ENCODE measurements at regions not wholly inside any gene's neighbourhood (a gene's known extent, or its start where the extent isn't known, plus 50 kb on each side); places are given as distances from the start of the nearest gene placed in this dataset.

DNA sequence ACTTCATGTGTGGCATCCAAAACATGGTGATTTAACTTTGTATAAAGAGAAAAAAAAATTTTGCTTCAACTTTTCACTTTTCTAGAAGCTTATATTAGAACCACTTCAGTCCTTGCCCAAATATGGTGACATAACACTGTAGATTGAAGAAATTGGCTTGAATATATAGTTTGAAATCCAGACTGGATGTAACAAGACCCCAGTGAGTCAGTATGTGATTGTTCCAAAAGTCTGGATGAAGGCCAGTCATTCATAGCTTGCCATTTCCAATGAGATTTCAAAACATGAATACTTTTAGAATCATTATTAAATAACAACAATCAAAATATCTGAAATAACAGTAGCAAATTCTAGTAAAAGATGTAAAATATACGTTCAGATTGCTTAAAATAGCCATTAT, 104.8 kb upstream of the FN1 start:
- TF ChIP-seq, protein P1, sequence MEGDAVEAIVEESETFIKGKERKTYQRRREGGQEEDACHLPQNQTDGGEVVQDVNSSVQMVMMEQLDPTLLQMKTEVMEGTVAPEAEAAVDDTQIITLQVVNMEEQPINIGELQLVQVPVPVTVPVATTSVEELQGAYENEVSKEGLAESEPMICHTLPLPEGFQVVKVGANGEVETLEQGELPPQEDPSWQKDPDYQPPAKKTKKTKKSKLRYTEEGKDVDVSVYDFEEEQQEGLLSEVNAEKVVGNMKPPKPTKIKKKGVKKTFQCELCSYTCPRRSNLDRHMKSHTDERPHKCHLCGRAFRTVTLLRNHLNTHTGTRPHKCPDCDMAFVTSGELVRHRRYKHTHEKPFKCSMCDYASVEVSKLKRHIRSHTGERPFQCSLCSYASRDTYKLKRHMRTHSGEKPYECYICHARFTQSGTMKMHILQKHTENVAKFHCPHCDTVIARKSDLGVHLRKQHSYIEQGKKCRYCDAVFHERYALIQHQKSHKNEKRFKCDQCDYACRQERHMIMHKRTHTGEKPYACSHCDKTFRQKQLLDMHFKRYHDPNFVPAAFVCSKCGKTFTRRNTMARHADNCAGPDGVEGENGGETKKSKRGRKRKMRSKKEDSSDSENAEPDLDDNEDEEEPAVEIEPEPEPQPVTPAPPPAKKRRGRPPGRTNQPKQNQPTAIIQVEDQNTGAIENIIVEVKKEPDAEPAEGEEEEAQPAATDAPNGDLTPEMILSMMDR (IDR thresholded peaks at IDR 0.05; ENCODE audit: low read depth, low read length, poor library complexity, severe bottlenecking), result no peak
- TF ChIP-seq EZH2phosphoT487 (IDR thresholded peaks at IDR 0.05; ENCODE audit: borderline replicate concordance, low read length), result no peak

All from DOHH2 (cell line).